Hematopoietic multipotent progenitor cell treated with erythropoietin and hydrocortisone succinate and interleukin-3 and kit ligand, for 6 days (in vitro differentiated cells): ENCODE measurements at regions not wholly inside any gene's neighbourhood (a gene's known extent, or its start where the extent isn't known, plus 50 kb on each side); places are given as distances from the start of the nearest gene placed in this dataset.
"Not testable (repeated sequence)": the region's sequence is repeated elsewhere in the genome, so short reads cannot be mapped to it uniquely, and the experiment has no call there.

Source experiments
- DNase-seq: peaks from one replicate; pipeline ENCODE4 v3.0.0-alpha.2; 2015

- DNase-seq = no peak
These were observed 311.9 kb upstream of the SFSWAP start for GRCh38 chr12:131399000-131399399.

DNA sequence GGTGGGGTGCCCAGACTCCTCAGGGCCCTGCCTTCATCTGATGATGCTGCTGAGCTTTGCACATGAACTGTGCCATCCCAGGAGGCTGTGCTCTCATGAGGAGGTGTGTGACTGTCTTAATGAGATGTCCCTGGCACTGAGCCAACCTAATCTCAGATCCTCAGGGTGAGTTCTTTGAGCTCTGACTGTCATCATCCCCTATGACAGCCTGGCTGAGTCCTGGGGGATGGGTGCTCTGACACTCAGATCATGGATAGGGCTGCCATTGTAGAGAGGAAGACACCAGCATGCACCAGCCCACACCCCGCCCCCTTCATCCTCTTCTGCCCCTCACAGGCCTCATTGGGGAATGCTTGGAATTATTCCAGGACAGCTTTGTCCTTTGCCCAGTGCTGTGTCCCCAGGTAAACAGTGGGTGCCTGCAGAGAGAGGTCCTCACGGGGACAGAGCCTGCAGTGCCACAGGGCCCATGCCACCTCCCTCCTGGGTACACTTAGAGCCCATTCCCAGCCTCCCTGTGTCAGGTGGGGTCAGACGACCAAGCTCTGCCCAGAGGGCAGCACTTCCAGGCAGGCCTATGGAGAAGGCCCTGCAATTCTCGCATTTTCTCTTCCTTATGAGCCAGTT, 310.1 kb upstream of the SFSWAP start:
- not testable (repeated sequence) for DNase-seq

- not testable (repeated sequence) for DNase-seq
These were observed 308.8 kb upstream of the SFSWAP start for GRCh38 chr12:131401907-131402633.

DNA sequence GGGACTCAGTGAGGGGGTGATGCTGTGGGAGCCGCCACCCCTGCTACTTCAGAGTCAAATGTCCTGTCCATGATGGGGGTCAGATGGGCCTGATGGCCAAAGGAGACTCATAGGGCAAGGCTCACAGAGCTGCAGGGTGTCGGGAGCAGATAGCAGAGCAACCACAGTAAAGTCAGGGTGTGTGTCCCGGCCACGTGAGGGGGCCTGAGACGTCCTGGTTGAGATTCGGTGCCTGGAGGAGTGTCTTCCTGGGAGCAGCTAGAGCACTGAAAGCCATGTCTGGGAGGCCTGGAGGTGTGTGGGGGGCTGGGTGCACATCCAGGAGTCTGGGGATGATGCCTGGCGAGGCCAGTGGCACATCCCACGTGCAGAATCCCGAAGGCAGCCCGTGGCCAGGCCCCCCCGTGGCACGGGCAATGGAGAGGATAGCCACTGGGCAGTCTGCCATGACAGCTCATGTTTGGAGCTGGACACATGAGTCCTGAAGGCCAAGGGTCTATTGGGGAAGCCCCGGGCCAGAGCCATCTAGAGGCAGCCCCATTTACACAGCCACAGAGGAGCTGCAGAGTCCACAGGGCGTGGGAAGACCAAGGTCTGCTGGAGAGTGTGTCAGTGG, 308.0 kb upstream of the SFSWAP start:
- no peak for DNase-seq

DNA sequence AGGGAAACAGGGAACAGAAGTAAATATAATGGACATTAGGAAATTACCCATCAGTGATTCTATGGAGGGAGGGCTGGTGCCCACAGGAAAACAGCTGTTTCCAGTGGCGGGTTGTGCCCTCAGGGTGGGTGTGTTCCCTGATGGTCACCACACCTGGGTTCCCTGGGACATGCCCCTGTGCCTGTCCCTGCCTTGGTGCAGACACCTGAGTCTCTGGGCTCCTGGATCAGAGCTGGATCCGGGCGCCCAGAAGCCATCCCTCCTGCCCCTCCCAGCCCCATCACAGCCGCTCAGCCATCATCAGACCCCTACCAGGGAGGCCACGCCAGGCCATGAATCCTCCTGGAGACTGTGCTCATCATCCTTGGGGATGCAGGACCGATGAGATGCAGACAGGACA, 307.2 kb upstream of the SFSWAP start:
- no peak for DNase-seq

GRCh38 chr12:131404705-131405104, 306.2 kb upstream of the SFSWAP start:
- no peak for DNase-seq

DNA sequence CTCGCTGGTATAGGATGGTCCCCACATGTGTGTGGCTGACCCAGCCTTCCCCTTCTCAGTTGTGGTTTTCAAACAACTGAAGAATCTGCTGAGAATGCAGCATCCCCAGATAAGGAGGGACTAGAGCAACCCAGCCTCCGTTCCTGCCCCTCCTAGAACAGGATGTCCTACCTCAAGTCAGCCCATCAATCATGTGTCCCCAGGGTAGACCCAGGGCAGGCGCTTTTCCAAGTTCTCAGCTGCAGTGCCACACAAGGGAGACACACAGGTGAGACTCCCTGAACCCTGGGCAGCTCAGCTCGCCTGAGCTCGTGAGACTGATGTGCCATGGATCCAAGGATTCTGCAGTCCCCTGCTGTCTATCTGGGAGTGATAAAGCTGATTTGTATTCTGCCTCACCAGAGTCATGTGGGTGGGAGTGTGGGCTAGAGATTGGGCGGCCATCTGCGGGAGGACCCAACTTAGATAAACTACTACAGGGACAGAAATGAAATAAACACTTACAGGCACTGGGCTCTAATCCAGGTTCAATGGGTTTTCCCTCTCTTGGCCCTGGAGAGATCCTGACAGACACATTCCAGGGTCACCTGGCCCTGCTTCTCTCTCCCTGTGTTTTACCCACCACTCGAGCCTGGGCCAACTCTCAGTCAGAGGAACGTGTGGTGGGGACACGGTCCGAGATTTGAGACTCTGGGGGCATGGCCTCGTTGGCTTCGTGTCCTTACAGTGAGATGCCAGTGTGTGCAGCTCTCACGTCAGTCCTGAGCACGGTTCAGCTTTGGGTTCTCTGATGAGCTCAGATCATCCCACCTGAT, 303.5 kb upstream of the SFSWAP start:
- peak; percentile 17 for DNase-seq

DNA sequence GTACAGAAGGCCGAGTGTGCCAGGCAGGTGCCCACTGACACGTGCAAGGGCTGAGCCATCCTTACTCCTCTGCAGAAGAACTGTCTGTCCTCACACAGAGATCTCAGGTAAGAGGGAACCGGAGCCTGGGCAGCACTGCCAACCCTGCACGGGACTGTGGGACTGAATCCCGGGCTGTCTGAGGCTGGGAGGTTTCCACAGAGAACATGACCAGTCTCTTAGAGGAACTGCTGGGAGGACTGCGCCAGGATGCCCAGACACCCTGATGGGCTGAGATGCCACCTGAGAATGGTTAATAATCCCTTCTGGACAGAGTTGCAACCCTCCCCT, 302.9 kb upstream of the SFSWAP start:
- no peak for DNase-seq

DNA sequence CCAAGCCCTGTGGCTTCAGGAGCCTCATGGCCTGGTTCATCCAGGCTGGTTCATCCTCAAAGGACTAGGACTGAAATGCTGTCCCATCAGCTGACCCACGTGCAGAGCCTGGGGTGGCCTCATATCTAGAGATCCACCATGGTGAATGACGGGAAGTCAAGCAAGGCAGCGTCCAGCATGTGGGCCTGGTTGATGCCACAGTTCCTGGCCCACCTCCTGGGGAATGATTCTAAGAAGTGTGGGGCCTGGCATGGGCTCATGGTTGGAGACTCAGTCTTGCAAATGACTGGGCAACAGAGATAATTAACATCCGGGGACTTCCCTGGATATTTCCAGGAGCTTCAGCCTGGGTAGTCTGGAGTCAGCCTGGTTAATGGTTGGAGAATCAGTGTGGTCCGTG, 302.4 kb upstream of the SFSWAP start:
- no peak for DNase-seq

GRCh38 chr12:131409211-131409610, 301.7 kb upstream of the SFSWAP start:
- DNase-seq = no peak

DNA sequence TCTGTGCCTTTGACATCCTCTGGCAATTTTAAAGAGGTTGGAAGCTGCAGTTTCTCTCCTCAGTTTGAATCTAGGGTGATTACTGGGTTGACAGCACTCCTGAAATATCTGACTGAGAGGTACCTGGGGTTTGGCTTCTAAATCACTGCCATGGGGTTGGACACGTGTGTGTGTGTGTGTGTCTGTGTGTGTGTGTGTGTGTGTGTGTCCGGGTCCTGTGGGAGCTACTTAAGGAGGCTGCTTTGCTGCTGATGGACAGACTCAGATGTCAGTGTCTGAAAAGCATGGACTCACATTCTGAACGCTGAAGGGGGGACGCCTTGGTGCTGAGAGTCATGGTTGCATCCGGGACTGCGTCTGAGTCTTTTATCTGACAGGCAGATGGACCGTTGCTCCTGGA, 299.1 kb upstream of the SFSWAP start:
- DNase-seq = not testable (repeated sequence)

- no peak for DNase-seq
These were observed 297.9 kb upstream of the SFSWAP start for GRCh38 chr12:131413006-131413405.

GRCh38 chr12:131413471-131413870, 297.4 kb upstream of the SFSWAP start:
- DNase-seq = no peak

GRCh38 chr12:131414155-131414922, 296.6 kb upstream of the SFSWAP start:
- DNase-seq = not testable (repeated sequence)

DNA sequence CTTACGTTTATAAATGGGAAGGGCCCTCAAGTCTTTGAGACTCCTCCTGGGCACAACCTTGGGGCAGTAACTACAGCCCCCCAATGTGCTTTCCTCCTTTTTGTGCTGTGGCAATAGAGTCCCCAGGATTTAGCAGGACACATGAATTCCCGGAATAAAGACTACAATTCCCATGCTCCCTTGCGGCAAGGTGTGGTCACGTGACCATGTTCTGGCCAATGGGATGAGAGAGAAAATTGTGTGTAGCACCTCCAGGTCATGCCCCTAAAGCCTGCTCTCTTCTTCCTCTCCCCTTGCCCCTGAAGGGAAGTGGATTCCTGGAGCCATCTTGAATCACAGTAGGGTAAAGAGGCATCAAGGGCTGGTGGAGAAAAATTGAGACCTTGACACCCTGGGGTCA, 295.1 kb upstream of the SFSWAP start:
- peak; percentile 29 for DNase-seq

DNA sequence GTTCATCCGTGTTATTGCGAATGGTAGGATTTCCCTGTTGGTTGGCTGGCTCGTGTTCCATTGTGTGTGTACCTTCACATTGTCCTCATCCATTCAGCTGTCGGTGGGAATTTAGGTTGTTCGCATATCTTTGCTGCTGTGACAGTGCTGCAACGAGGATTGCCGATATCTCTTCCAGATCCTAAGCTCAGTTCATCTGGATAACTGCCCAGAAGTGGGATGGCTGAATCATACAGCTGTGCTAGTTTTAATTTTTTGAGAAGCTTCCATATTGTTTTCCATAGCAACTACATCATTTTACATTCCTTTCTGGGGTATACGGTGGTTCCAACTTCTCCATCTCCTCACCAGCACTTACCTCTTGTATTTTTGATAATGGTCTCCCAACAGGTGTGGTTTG, 292.8 kb upstream of the SFSWAP start:
- no peak for DNase-seq

DNA sequence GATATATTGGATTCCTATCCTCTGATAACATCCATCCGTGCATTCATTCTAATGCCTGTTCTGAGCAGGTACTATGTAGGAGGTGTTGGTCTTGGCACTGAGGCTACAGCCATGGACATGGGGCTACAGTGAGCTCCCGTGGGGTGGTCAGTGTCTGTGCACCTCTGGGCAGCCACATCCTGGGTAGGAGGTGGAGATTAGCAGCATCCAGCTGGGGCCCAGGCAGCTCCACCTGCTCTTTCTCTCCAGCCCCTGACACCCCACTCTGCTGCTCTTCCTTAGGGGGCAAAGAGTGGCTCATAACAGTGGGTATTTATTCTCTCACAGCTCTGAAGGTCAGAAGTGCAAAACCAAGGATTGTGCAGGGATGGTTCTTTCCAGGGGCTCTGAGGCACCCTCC, 292.0 kb upstream of the SFSWAP start:
- no peak for DNase-seq

DNA sequence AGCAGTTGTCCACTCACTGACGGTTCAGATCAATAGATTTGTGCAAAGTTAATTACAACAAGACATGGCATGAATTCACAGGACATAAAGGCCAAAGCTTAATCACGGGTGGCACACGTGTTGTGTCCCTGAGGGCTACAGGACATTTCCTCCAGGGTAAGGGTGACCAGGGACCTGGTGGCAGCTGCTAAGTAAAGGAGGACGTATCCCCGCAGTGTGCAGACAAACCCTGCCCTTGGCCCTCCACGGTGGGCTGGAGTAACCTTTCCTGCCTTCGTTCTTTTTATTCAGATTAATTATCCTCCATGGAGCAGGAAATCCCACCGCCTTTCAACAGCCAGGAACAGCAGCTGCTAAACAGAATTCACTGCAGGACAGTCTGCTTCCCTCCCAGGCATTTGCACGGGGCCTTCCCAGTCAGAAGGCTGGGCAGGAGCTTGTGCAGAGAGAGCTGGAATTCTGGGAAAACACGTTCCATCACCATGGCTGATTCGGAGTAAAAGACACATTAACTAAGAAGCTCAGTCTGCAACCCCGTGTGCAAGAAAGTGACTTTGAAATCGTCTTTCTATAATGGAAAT, 289.9 kb upstream of the SFSWAP start:
- no peak for DNase-seq

- DNase-seq = no peak
These were observed 289.2 kb upstream of the SFSWAP start for GRCh38 chr12:131421509-131422186.

- no peak for DNase-seq
These were observed 288.7 kb upstream of the SFSWAP start for GRCh38 chr12:131422187-131422520.

DNA sequence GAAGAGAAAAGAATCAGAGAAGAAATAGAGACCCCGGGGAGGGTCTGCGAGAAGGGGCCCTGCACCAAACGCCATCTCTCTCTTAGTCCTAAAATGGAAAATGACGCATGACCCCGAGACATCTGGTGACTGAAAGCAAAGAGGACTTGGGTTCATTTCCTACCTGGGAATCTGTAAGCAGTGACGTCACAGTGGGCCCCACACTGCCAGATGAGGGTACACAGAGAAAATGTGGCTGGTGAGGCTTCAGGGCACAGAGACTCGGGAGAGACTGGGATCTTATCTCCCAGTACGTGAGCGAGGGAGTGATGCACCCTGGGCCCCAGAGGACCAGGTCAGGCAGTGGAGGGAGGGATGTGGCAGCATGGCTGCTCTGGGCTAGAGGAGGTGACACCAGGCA, 288.1 kb upstream of the SFSWAP start:
- no peak for DNase-seq

- DNase-seq = no peak
These were observed 286.6 kb upstream of the SFSWAP start for GRCh38 chr12:131424270-131424669.
